Mesendoderm (in vitro differentiated cells): ENCODE measurements at regions not wholly inside any gene's neighbourhood (a gene's known extent, or its start where the extent isn't known, plus 50 kb on each side); places are given as distances from the start of the nearest gene placed in this dataset.
A peak's percentile ranks its signal among the peaks of the same experiment; 100 is the strongest.
"Not testable (repeated sequence)": the region's sequence is repeated elsewhere in the genome, so short reads cannot be mapped to it uniquely, and the experiment has no call there.

ENCODE experiments used
- DNase-seq: peaks from one replicate; pipeline ENCODE4 v3.0.0; 2013
- H2AK5ac ChIP-seq: 2 replicates; pipeline ENCODE4 v1.6.1; 2013; ENCODE audit warnings: low read length, inconsistent platforms
- H2BK120ac ChIP-seq: 2 replicates; pipeline ENCODE4 v1.6.1; 2013; ENCODE audit warnings: low read depth, mild to moderate bottlenecking, low read length, moderate library complexity, mixed read lengths
- H2BK15ac ChIP-seq: replicated peaks from 2 replicates; pipeline ENCODE4 v1.6.1; 2013; ENCODE audit warnings: low read depth, mild to moderate bottlenecking, moderate library complexity
- H2BK5ac ChIP-seq: 2 replicates; pipeline ENCODE4 v1.6.1; 2013; ENCODE audit warnings: low read length, inconsistent platforms
- H3K18ac ChIP-seq: 2 replicates; pipeline ENCODE4 v1.6.1; 2013; ENCODE audit warnings: mild to moderate bottlenecking, low read length, mixed read lengths
- H3K23ac ChIP-seq: one replicate; pipeline ENCODE4 v1.6.1; 2013; ENCODE audit warnings: low read length
- H3K27ac ChIP-seq: 2 replicates; pipeline ENCODE4 v1.5.1; 2013; ENCODE audit warnings: low read depth, mild to moderate bottlenecking, inconsistent platforms, low read length, moderate library complexity
- H3K27me3 ChIP-seq: 2 replicates; pipeline ENCODE4 v1.6.1; 2013; ENCODE audit warnings: low read length, control low read depth, mild to moderate bottlenecking, inconsistent platforms; ENCODE audit not compliant: insufficient read depth, poor library complexity
- H3K36me3 ChIP-seq: 2 replicates; pipeline ENCODE4 v1.6.1; 2013; ENCODE audit warnings: low read length, inconsistent platforms; ENCODE audit not compliant: control insufficient read depth, insufficient read depth
- H3K4ac ChIP-seq: one replicate; pipeline ENCODE4 v1.6.1; 2013; ENCODE audit warnings: low read depth, mild to moderate bottlenecking, low read length, moderate library complexity
- H3K4me1 ChIP-seq: 2 replicates; pipeline ENCODE4 v1.6.1; 2013; ENCODE audit warnings: low read depth, low read length, inconsistent platforms; ENCODE audit not compliant: control insufficient read depth
- H3K4me2 ChIP-seq: 2 replicates; pipeline ENCODE4 v1.6.1; 2013; ENCODE audit warnings: low read length
- H3K4me3 ChIP-seq: 2 replicates; pipeline ENCODE4 v1.5.1; 2013; ENCODE audit warnings: mild to moderate bottlenecking, low read length
- H3K56ac ChIP-seq: one replicate; pipeline ENCODE4 v1.6.1; 2013; ENCODE audit warnings: low read length
- H3K79me1 ChIP-seq: 2 replicates; pipeline ENCODE4 v1.6.1; 2013; ENCODE audit warnings: low read length, inconsistent platforms
- H3K79me2 ChIP-seq: 2 replicates; pipeline ENCODE4 v1.6.1; 2013; ENCODE audit warnings: mild to moderate bottlenecking, low read length; ENCODE audit not compliant: control insufficient read depth, insufficient read depth
- H3K9ac ChIP-seq: 2 replicates; pipeline ENCODE4 v1.6.1; 2013; ENCODE audit warnings: low read length, inconsistent platforms
- H4K5ac ChIP-seq: one replicate; pipeline ENCODE4 v1.6.1; 2013; ENCODE audit warnings: low read length
- H4K8ac ChIP-seq: one replicate; pipeline ENCODE4 v1.6.1; 2013; ENCODE audit warnings: low read depth, mild to moderate bottlenecking, control low read depth, low read length, moderate library complexity
- WGBS: extraction: QIAGEN DNeasy Blood & Tissue Kit; methylation state at CpG from one replicate; pipeline ENCODE4 v1.1.7; 2013; ENCODE audit warnings: low lambda C conversion rate, missing lambda C conversion rate; ENCODE audit not compliant: insufficient coverage; ENCODE audit errors: extremely low coverage; 5-methylcytosine and 5-hydroxymethylcytosine counted together

DNA sequence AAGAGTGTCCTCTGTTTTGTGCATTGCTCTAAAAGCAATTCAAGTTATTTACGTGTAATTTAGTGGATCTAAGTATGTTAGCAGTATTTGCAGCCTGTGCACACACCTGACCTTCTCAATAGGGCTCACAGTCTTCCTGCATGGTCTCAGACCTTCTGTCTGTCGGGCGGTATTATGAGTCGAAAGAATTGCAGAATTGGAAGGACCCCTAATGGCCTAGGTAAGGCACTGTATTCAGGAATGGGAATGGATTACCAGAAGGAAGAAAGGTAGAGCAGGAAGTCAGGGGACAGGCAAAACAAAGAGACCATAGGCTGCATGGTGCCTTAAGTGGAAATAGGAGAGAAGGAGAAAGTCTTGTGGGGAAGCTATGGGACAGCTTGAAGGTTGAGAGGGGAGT lies 341.6 kb downstream of the VRK1 start:
- no peak overlapping the region for H3K4ac ChIP-seq
- no peak overlapping the region for H3K18ac ChIP-seq
- H2BK120ac ChIP-seq = no peak overlapping the region
- H2BK15ac ChIP-seq = no peak overlapping the region
- no peaks in the 10 kb centered on the region for H3K36me3 ChIP-seq
- H2AK5ac ChIP-seq = no peak overlapping the region
- no peak overlapping the region for H4K5ac ChIP-seq
- no peaks in the 10 kb centered on the region for H3K79me1 ChIP-seq
- H4K8ac ChIP-seq = no peak overlapping the region
- no peak overlapping the region for H3K4me2 ChIP-seq
- no peak overlapping the region for H3K56ac ChIP-seq
- H3K27me3 ChIP-seq = no peaks in the 10 kb centered on the region
- H3K27ac ChIP-seq = no peak overlapping the region
- no peaks in the 10 kb centered on the region for H3K4me1 ChIP-seq
- peak; percentile 72 for DNase-seq
- H3K9ac ChIP-seq = no peak overlapping the region
- no peak overlapping the region for H2BK5ac ChIP-seq
- no CpG with 5 or more reads among the region's 4 CpGs for WGBS
- H3K4me3 ChIP-seq = no peak overlapping the region
- no peak overlapping the region for H3K23ac ChIP-seq
- no peaks in the 10 kb centered on the region for H3K79me2 ChIP-seq

DNA sequence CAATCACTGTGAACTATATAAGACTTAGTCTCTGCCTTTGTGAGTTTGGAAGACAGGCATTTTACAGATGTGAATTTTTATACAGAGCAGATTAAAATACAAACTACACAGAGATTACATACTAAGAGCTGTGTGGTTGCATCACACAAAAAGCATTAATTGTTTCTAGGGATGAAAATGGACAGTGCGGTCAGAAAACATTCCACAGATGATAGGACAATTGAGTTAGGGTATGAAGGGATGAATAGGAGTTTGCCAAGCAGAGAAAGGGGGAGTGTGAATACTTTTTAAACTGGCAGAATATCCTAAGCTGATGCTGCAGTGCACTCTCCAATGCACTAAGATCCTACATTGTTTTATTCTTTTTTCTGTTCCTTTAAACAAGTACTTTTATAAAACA lies 345.8 kb downstream of the VRK1 start:
- H3K27ac ChIP-seq = no peak overlapping the region
- no peak overlapping the region for H2BK120ac ChIP-seq
- no CpG with 5 or more reads among the region's 1 CpG for WGBS
- H3K79me1 ChIP-seq = no peaks in the 10 kb centered on the region
- H3K79me2 ChIP-seq = no peaks in the 10 kb centered on the region
- H3K4me1 ChIP-seq = no peaks in the 10 kb centered on the region
- no peak overlapping the region for H3K9ac ChIP-seq
- H3K56ac ChIP-seq = no peak overlapping the region
- H3K4me3 ChIP-seq = no peak overlapping the region
- H3K4ac ChIP-seq = no peak overlapping the region
- H4K5ac ChIP-seq = no peak overlapping the region
- no peaks in the 10 kb centered on the region for H3K36me3 ChIP-seq
- no peak overlapping the region for H4K8ac ChIP-seq
- no peaks in the 10 kb centered on the region for H3K27me3 ChIP-seq
- no peak overlapping the region for H3K18ac ChIP-seq
- H2AK5ac ChIP-seq = no peak overlapping the region
- H2BK5ac ChIP-seq = no peak overlapping the region
- DNase-seq = no peak
- H2BK15ac ChIP-seq = no peak overlapping the region
- H3K4me2 ChIP-seq = no peak overlapping the region
- no peak overlapping the region for H3K23ac ChIP-seq

DNA sequence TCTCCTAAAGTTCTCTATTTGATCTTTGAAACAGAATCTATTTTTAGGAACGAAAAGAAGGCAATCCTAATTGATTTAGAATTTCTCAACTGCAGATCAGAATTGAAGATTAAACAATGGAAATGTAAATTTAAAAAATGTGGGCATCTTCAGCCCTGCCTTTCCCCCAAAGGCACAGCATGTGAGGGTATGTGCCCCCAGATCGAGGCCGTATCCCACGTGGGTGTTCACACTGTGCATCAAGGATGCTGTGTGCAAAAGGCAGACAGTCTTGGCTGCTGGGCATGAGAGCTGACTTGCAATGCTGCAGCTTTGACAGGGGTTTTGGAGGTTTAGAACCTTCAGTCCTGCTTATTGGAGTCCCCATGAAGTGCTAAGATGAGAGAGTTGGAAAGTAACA lies 346.3 kb downstream of the VRK1 start:
- H2AK5ac ChIP-seq = no peak overlapping the region
- DNase-seq = no peak
- H2BK5ac ChIP-seq = no peak overlapping the region
- H3K9ac ChIP-seq = no peak overlapping the region
- no peaks in the 10 kb centered on the region for H3K27me3 ChIP-seq
- no peak overlapping the region for H3K4me3 ChIP-seq
- WGBS = no CpG with 5 or more reads among the region's 4 CpGs
- no peak overlapping the region for H3K4ac ChIP-seq
- no peak overlapping the region for H4K5ac ChIP-seq
- no peak overlapping the region for H2BK15ac ChIP-seq
- no peak overlapping the region for H3K4me2 ChIP-seq
- H3K56ac ChIP-seq = no peak overlapping the region
- no peaks in the 10 kb centered on the region for H3K79me2 ChIP-seq
- H4K8ac ChIP-seq = no peak overlapping the region
- no peak overlapping the region for H2BK120ac ChIP-seq
- no peaks in the 10 kb centered on the region for H3K36me3 ChIP-seq
- H3K27ac ChIP-seq = no peak overlapping the region
- no peak overlapping the region for H3K23ac ChIP-seq
- H3K18ac ChIP-seq = no peak overlapping the region
- no peaks in the 10 kb centered on the region for H3K4me1 ChIP-seq
- H3K79me1 ChIP-seq = no peaks in the 10 kb centered on the region

DNA sequence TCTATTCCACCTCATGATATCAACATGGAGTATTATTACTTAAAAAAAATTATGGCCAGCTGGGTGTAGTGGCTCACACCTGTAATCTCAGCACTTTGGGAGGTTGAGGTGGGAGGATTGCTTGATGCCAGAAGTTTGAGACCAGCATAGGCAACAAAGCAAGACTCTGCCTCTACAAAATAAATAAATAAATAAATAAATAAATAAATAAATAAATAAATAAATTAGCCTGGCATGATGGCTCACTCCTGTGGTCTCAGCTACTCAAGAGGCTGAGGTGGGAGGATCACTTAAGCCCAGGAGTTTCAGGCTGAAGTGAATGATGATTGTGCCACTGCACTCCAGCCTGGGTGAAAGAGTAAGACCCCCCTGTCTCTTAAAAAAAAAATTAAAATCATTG lies 350.8 kb downstream of the VRK1 start:
- not testable (repeated sequence) for H2BK15ac ChIP-seq, H3K79me2 ChIP-seq, DNase-seq, H3K4me3 ChIP-seq, H2BK5ac ChIP-seq, H3K9ac ChIP-seq, H3K18ac ChIP-seq, H3K27me3 ChIP-seq, H2AK5ac ChIP-seq, H4K8ac ChIP-seq, H3K4me1 ChIP-seq, H3K4ac ChIP-seq, H3K36me3 ChIP-seq, H3K27ac ChIP-seq, H3K23ac ChIP-seq, H2BK120ac ChIP-seq, H3K79me1 ChIP-seq, H3K56ac ChIP-seq, H4K5ac ChIP-seq, H3K4me2 ChIP-seq

DNA sequence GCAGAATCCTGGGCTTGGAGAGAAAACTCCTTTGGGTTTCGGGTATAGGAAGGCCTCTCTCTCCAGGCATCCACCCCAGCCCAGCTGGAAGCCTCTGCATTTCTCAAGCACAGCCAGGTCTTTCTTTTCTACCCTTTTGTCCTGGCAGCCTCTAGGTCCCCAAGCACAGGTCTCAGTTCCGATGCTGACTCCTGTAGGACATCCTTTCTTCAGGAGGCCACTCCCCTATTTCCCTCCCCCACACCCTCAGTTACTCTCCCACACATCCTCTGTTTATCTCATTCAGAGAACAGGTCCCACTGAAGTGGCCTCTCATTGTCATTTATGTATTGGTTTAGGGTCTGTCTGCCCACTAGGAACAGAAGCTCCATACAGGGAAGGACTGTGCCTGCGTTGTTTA lies 352.6 kb downstream of the VRK1 start:
- no CpG with 5 or more reads among the region's 3 CpGs for WGBS
- H3K4me3 ChIP-seq = no peak overlapping the region
- no peaks in the 10 kb centered on the region for H3K36me3 ChIP-seq
- H3K27me3 ChIP-seq = no peaks in the 10 kb centered on the region
- H2BK5ac ChIP-seq = no peak overlapping the region
- H3K4me1 ChIP-seq = no peaks in the 10 kb centered on the region
- H2BK120ac ChIP-seq = no peak overlapping the region
- H3K18ac ChIP-seq = no peak overlapping the region
- H3K56ac ChIP-seq = no peak overlapping the region
- H3K9ac ChIP-seq = no peak overlapping the region
- no peak overlapping the region for H2AK5ac ChIP-seq
- no peak overlapping the region for H4K5ac ChIP-seq
- H4K8ac ChIP-seq = no peak overlapping the region
- no peak overlapping the region for H3K27ac ChIP-seq
- no peaks in the 10 kb centered on the region for H3K79me1 ChIP-seq
- no peak overlapping the region for H3K4ac ChIP-seq
- H2BK15ac ChIP-seq = no peak overlapping the region
- no peak overlapping the region for H3K4me2 ChIP-seq
- no peak overlapping the region for H3K23ac ChIP-seq
- H3K79me2 ChIP-seq = no peaks in the 10 kb centered on the region
- DNase-seq = peak; percentile 18

DNA sequence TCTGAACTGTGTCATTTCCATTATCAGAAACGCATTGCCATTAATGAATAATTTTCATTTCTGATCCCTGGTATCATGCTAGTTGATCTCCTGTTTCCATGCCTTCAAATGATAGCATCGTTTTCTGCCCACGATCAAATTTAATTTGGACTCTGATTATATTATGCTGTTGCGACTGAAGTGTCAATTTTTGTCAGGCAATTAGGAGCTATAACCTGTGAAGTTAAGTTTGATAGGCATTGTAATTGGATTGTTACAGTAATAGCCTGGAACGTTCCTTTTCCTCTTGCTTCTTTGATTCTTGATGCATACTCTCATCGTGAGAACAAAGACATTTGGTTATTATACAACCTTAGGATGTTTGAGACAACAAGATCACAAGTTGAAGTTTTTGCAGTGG lies 356.3 kb downstream of the VRK1 start:
- no peak for DNase-seq
- Histone ChIP-seq H3K4ac (no peak overlapping the region), H3K79me1 (no peaks in the 10 kb centered on the region), H3K18ac (no peak overlapping the region), H3K4me2 (no peak overlapping the region), H3K79me2 (no peaks in the 10 kb centered on the region), H3K9ac (no peak overlapping the region), H2BK120ac (no peak overlapping the region), H4K8ac (no peak overlapping the region), H3K56ac (no peak overlapping the region), H3K4me3 (no peak overlapping the region), H2BK15ac (no peak overlapping the region), H2AK5ac (no peak overlapping the region), H3K23ac (no peak overlapping the region), H2BK5ac (no peak overlapping the region), H3K4me1 (no peaks in the 10 kb centered on the region), H4K5ac (no peak overlapping the region), H3K36me3 (no peaks in the 10 kb centered on the region), H3K27me3 (no peaks in the 10 kb centered on the region), H3K27ac (no peak overlapping the region)
- no CpG with 5 or more reads among the region's 6 CpGs for WGBS
